Activated T-helper 1 cell treated with Interleukin-2 at 50 U/mL for 16 hours (primary cell): ENCODE measurements at regions not wholly inside any gene's neighbourhood (a gene's known extent, or its start where the extent isn't known, plus 50 kb on each side); places are given as distances from the start of the nearest gene placed in this dataset.

Source experiments
- DNase-seq: peaks from one replicate; pipeline ENCODE4 v3.0.0-alpha.2; 2020; ENCODE audit warnings: low read depth

GRCh38 chr5:34486160-34486848 lies 169.8 kb upstream of the RAI14 start:
- peak; percentile 20 for DNase-seq

- no peak for DNase-seq
These were observed 169.3 kb upstream of the RAI14 start for GRCh38 chr5:34486849-34487158.

- DNase-seq = no peak
These were observed 168.8 kb upstream of the RAI14 start for GRCh38 chr5:34487159-34487879.

GRCh38 chr5:34487956-34488355 lies 168.2 kb upstream of the RAI14 start:
- no peak for DNase-seq

GRCh38 chr5:34488984-34489383 lies 167.1 kb upstream of the RAI14 start:
- DNase-seq = no peak

- no peak for DNase-seq
These were observed 165.4 kb upstream of the RAI14 start for GRCh38 chr5:34490506-34491250.

GRCh38 chr5:34491251-34491620 lies 164.9 kb upstream of the RAI14 start:
- DNase-seq = no peak

- no peak for DNase-seq
These were observed 161.9 kb upstream of the RAI14 start for GRCh38 chr5:34494111-34494755.

- no peak for DNase-seq
These were observed 160.9 kb upstream of the RAI14 start for GRCh38 chr5:34495178-34495577.

- DNase-seq = no peak
These were observed 159.9 kb upstream of the RAI14 start for GRCh38 chr5:34496260-34496691.

- DNase-seq = no peak
These were observed 159.2 kb upstream of the RAI14 start for GRCh38 chr5:34496701-34497469.

- DNase-seq = no peak
These were observed 158.7 kb upstream of the RAI14 start for GRCh38 chr5:34497470-34497808.

GRCh38 chr5:34498572-34498971 lies 157.6 kb upstream of the RAI14 start:
- DNase-seq = no peak

GRCh38 chr5:34499001-34499734 lies 157.0 kb upstream of the RAI14 start:
- no peak for DNase-seq

GRCh38 chr5:34500236-34500847 lies 155.8 kb upstream of the RAI14 start:
- DNase-seq = no peak

- no peak for DNase-seq
These were observed 155.1 kb upstream of the RAI14 start for GRCh38 chr5:34501016-34501415.

GRCh38 chr5:34501840-34502239 lies 154.3 kb upstream of the RAI14 start:
- no peak for DNase-seq

GRCh38 chr5:34502581-34502980 lies 153.5 kb upstream of the RAI14 start:
- no peak for DNase-seq

- DNase-seq = no peak
These were observed 152.5 kb upstream of the RAI14 start for GRCh38 chr5:34503379-34504253.

- no peak for DNase-seq
These were observed 151.2 kb upstream of the RAI14 start for GRCh38 chr5:34504967-34505366.
